ENCODE measurements at regions not wholly inside any gene's neighbourhood (a gene's known extent, or its start where the extent isn't known, plus 50 kb on each side); places are given as distances from the start of the nearest gene placed in this dataset.
"Not testable (repeated sequence)": the region's sequence is repeated elsewhere in the genome, so short reads cannot be mapped to it uniquely, and the experiment has no call there.

GRCh38 chr4:58871509-58871908 lies 1761.3 kb upstream of the IGFBP7 start:
- no peak for ATAC-seq

- no peak for ATAC-seq
These were observed 1738.8 kb upstream of the IGFBP7 start for GRCh38 chr4:58849026-58849425.

GRCh38 chr4:58843455-58843854 lies 1733.3 kb upstream of the IGFBP7 start:
- ATAC-seq = no peak

- ATAC-seq = no peak
These were observed 1722.9 kb upstream of the IGFBP7 start for GRCh38 chr4:58833126-58833525.

GRCh38 chr4:58825278-58825677 lies 1715.1 kb upstream of the IGFBP7 start:
- ATAC-seq = no peak

GRCh38 chr4:58818560-58818959 lies 1708.4 kb upstream of the IGFBP7 start:
- ATAC-seq = not testable (repeated sequence)

- ATAC-seq = no peak
These were observed 1699.8 kb upstream of the IGFBP7 start for GRCh38 chr4:58809948-58810347.

- no peak for ATAC-seq
These were observed 1699.2 kb upstream of the IGFBP7 start for GRCh38 chr4:58809366-58809765.

GRCh38 chr4:58808817-58809216 lies 1698.6 kb upstream of the IGFBP7 start:
- no peak for ATAC-seq

- no peak for ATAC-seq
These were observed 1697.8 kb upstream of the IGFBP7 start for GRCh38 chr4:58807843-58808615.

- no peak for ATAC-seq
These were observed 1666.4 kb upstream of the IGFBP7 start for GRCh38 chr4:58776627-58777026.

GRCh38 chr4:58767598-58767997 lies 1657.4 kb upstream of the IGFBP7 start:
- no peak for ATAC-seq

GRCh38 chr4:58766763-58767162 lies 1656.6 kb upstream of the IGFBP7 start:
- ATAC-seq = no peak

- ATAC-seq = no peak
These were observed 1651.4 kb upstream of the IGFBP7 start for GRCh38 chr4:58761563-58761962.

GRCh38 chr4:58760737-58761136 lies 1650.6 kb upstream of the IGFBP7 start:
- ATAC-seq = no peak

GRCh38 chr4:58760100-58760499 lies 1649.9 kb upstream of the IGFBP7 start:
- no peak for ATAC-seq

- no peak for ATAC-seq
These were observed 1639.0 kb upstream of the IGFBP7 start for GRCh38 chr4:58749206-58749605.

- no peak for ATAC-seq
These were observed 1630.7 kb upstream of the IGFBP7 start for GRCh38 chr4:58740897-58741296.

- no peak for ATAC-seq
These were observed 1629.1 kb upstream of the IGFBP7 start for GRCh38 chr4:58739275-58739674.

GRCh38 chr4:58738375-58738774 lies 1628.2 kb upstream of the IGFBP7 start:
- ATAC-seq = no peak

- ATAC-seq = no peak
These were observed 1624.0 kb upstream of the IGFBP7 start for GRCh38 chr4:58734030-58734674.

- ATAC-seq = no peak
These were observed 1622.8 kb upstream of the IGFBP7 start for GRCh38 chr4:58732973-58733372.

GRCh38 chr4:58723954-58724353 lies 1613.8 kb upstream of the IGFBP7 start:
- no peak for ATAC-seq

- ATAC-seq = no peak
These were observed 1600.9 kb upstream of the IGFBP7 start for GRCh38 chr4:58711039-58711438.
